ENCODE measurements at regions not wholly inside any gene's neighbourhood (a gene's known extent, or its start where the extent isn't known, plus 50 kb on each side); places are given as distances from the start of the nearest gene placed in this dataset.

DNA sequence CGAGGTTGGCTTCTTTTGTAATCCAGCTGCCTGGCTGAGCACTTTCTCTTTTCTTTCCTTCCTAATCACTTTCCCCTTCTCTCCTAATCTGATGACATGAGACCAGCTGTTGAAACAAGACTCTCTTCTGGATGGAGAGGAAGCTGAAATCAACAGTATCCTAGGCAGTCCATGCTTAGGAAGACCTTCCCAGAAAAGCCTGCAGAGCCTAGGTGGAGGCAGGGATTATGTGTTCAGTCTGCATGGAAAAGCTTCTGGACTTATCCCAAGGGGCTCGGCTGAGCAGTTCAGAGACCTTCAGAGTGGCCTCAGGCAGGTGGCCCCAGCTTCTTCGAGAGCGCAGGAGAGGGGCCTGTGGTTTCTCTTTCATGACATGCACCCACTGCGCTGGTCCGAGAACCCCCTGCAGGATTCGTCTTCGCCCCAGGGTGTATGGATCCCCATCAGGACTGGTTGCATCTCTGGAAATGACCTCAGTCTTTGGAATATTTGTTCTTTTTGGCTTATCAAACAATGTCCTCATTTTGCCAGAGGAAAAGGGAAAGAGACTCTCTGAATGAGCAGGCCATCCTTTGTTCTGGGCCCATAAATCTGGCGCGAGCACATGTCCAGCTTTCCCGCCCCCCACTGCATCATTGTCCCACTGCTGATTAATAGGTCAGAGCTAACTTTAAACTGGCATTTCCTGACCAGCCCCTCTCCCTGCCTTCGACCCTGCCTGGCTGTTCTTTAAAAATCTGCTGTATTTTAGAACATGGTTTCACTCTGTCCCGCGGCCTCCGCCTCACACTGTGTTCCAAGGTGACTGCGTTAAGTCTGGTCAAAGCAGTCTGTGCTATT lies 177.9 kb upstream of the KLF4 start:
- Mint-ChIP-seq H3K9me3 (no peaks in the 10 kb centered on the region), H3K27ac (peak overlapping the region in 2 of 3 experiments; percentile 7 to 69; a peak in 1 of 7 replicates), H3K4me3 (no peak overlapping the region), H3K36me3 (ENCODE audit: insufficient read depth in 1 of 3, low read depth in 3 of 3) (no peaks in the 10 kb centered on the region), H3K4me1 (peaks cover 7 to 15% of the 10 kb centered on the region in 2 experiments; a peak in 3 of 4 replicates), H3K27me3 (ENCODE audit: low read depth) (no peaks in the 10 kb centered on the region)
- H3K4ac ChIP-seq (ENCODE audit: low read depth, low read length): no peak overlapping the region
- H3K18ac ChIP-seq (ENCODE audit: insufficient read length, low read depth, low read length): no peak overlapping the region
- no peaks in the 10 kb centered on the region for H3K27me3 ChIP-seq (ENCODE audit: insufficient read depth, low read length)
- no peaks in the 10 kb centered on the region for H3K79me1 ChIP-seq (ENCODE audit: insufficient read depth, low read depth, low read length, poor library complexity, severe bottlenecking)
- no peaks in the 10 kb centered on the region for H3K9me3 ChIP-seq (ENCODE audit: control insufficient read depth, low read depth, low read length)
- no peak overlapping the region for H3T11ph ChIP-seq (ENCODE audit: low read length)
- no CpG with 5 or more reads among the region's 16 CpGs for WGBS (ENCODE audit: extremely low coverage, insufficient read length, low lambda C conversion rate)
- no peak overlapping the region for H2AK5ac ChIP-seq (ENCODE audit: insufficient read length, low read length)
- no peaks in the 10 kb centered on the region for H3K23me2 ChIP-seq (ENCODE audit: insufficient read length, low read depth, low read length, poor library complexity, severe bottlenecking)
- H3K9ac ChIP-seq (ENCODE audit: extremely low read depth, insufficient read length, low read length): no peak overlapping the region
- H4K8ac ChIP-seq (replicated peaks; ENCODE audit: insufficient read length, low read depth, low read length): no peak overlapping the region
- H4K91ac ChIP-seq (ENCODE audit: insufficient read length, low read depth, low read length): no peak overlapping the region
- H3K4me1 ChIP-seq (ENCODE audit: insufficient read depth, low read length): no peaks in the 10 kb centered on the region
- H3K4me2 ChIP-seq (ENCODE audit: insufficient read depth, insufficient read length, low read length): no peak overlapping the region
- DNase-seq: no peak
- no peak overlapping the region for H4K5ac ChIP-seq (ENCODE audit: insufficient read length, low read depth, low read length)
- H3K27ac ChIP-seq (ENCODE audit: insufficient read length, low read depth, low read length): no peak overlapping the region
- H2BK120ac ChIP-seq (ENCODE audit: low read depth, low read length, poor library complexity, severe bottlenecking): no peak overlapping the region
- no peak overlapping the region for H2BK20ac ChIP-seq (ENCODE audit: low read depth, low read length, poor library complexity, severe bottlenecking)
- H3K14ac ChIP-seq (ENCODE audit: insufficient read depth, low read length): 0 out of 2 replicates have a peak overlapping the region, but pooled peaks have one; percentile 11
- TF ChIP-seq, protein P1, sequence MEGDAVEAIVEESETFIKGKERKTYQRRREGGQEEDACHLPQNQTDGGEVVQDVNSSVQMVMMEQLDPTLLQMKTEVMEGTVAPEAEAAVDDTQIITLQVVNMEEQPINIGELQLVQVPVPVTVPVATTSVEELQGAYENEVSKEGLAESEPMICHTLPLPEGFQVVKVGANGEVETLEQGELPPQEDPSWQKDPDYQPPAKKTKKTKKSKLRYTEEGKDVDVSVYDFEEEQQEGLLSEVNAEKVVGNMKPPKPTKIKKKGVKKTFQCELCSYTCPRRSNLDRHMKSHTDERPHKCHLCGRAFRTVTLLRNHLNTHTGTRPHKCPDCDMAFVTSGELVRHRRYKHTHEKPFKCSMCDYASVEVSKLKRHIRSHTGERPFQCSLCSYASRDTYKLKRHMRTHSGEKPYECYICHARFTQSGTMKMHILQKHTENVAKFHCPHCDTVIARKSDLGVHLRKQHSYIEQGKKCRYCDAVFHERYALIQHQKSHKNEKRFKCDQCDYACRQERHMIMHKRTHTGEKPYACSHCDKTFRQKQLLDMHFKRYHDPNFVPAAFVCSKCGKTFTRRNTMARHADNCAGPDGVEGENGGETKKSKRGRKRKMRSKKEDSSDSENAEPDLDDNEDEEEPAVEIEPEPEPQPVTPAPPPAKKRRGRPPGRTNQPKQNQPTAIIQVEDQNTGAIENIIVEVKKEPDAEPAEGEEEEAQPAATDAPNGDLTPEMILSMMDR (conservative IDR thresholded peaks at IDR 0.05): no peak
- no peak overlapping the region for H2AFZ ChIP-seq (ENCODE audit: low read length)
- H2BK15ac ChIP-seq (ENCODE audit: low read depth, low read length): no peak overlapping the region
- H3K23ac ChIP-seq (ENCODE audit: insufficient read length, low read depth, low read length): no peak overlapping the region
- no peak overlapping the region for H2BK12ac ChIP-seq (ENCODE audit: insufficient read length, low read depth, low read length)
- no peak overlapping the region for H3K56ac ChIP-seq (ENCODE audit: insufficient read length, low read depth, low read length)
- H2BK5ac ChIP-seq (ENCODE audit: insufficient read length, low read length): no peak overlapping the region
- no peaks in the 10 kb centered on the region for H3K79me2 ChIP-seq (ENCODE audit: insufficient read depth, low read length)
- H4K20me1 ChIP-seq (ENCODE audit: control insufficient read depth, insufficient read depth, insufficient read length): no peaks in the 10 kb centered on the region
